GM10266 (cell line): ENCODE measurements at regions not wholly inside any gene's neighbourhood (a gene's known extent, or its start where the extent isn't known, plus 50 kb on each side); places are given as distances from the start of the nearest gene placed in this dataset.
"Not testable (repeated sequence)": the region's sequence is repeated elsewhere in the genome, so short reads cannot be mapped to it uniquely, and the experiment has no call there.

Experiments used
- DNase-seq: peaks from one replicate; pipeline ENCODE4 v3.0.0; 2012; ENCODE audit errors: extremely low spot score
- TF ChIP-seq, protein P1 (sequence below): IDR thresholded peaks from 2 replicates; pipeline ENCODE4 v1.5.1; 2012; ENCODE audit warnings: mild to moderate bottlenecking, low read depth; ENCODE audit not compliant: control insufficient read depth, insufficient read depth; ENCODE audit errors: missing control alignments

DNA sequence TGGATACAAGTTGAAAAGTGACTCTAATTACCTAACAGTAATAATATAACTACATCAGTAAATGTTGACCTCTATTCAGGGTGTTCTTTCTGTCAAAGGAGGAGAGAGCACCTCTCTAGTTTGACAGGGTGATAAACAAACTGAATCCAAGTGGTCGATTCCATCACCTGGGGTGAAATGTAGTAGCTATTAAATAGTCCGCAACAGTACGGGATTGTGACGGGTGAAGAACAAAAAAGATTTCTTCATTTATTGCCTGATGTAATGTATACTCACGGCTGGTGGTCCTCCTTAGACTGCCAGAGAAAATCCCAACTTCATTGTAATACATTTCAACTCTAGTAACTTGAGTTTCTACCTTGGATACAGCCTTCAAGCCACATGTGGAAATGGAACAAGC, 292.5 kb upstream of the CELF2 start:
- TF ChIP-seq, protein P1, sequence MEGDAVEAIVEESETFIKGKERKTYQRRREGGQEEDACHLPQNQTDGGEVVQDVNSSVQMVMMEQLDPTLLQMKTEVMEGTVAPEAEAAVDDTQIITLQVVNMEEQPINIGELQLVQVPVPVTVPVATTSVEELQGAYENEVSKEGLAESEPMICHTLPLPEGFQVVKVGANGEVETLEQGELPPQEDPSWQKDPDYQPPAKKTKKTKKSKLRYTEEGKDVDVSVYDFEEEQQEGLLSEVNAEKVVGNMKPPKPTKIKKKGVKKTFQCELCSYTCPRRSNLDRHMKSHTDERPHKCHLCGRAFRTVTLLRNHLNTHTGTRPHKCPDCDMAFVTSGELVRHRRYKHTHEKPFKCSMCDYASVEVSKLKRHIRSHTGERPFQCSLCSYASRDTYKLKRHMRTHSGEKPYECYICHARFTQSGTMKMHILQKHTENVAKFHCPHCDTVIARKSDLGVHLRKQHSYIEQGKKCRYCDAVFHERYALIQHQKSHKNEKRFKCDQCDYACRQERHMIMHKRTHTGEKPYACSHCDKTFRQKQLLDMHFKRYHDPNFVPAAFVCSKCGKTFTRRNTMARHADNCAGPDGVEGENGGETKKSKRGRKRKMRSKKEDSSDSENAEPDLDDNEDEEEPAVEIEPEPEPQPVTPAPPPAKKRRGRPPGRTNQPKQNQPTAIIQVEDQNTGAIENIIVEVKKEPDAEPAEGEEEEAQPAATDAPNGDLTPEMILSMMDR: no peak
- no peak for DNase-seq

DNA sequence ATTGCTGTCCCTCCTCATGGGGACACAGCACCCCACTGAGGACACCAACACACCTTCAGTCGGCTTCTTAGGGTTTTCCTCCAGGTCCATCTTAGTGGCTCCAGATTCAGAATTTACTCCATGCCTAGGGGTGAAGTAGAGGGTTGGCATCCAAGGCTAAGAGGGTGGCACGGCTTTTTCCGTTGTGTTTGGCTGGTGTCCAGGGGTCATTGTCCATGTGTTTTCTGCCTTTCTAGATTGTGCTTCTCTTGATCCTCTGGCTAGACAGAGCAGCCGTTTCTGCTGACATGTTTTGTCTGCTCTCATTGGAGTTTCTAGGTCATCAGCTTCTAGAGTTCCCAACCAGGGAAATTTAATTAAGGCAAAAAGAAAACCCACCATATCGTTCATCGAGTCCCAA, 291.6 kb upstream of the CELF2 start:
- TF ChIP-seq, protein P1: no peak
- no peak for DNase-seq

- not testable (repeated sequence) for DNase-seq
Measured at GRCh38 chr10:10727411-10727810, 290.3 kb upstream of the CELF2 start.

- TF ChIP-seq, protein P1: no peak
- DNase-seq: no peak
Measured at GRCh38 chr10:10727812-10728211, 289.9 kb upstream of the CELF2 start.

DNA sequence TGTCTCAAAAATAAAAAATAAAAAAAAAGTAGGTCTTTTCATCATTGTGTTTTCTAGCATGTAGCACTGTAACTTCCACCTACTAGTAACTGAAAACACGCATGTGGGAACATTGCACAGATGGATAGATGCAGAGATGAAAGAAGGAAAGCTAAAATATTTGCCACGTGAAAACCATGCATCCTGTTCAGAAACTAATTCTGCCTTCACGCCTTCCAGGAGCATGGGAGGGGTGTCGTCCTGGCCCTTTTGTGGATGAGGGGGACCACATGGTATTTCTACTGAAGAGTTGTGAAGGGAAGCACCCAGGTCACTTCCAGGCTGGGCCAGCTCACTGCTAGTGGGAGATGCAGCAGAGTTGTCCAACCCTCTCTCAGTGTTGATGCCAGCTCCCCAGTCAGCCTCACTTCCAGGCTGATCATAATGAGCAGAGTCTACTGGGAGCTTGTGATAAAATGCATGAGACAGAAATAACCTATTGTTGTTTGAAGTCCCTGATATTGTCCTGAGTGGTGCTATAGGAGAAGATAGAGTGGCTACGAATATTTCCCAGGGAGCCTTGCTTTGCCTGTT, 287.1 kb upstream of the CELF2 start:
- DNase-seq: no peak
- TF ChIP-seq, protein P1: no peak

GRCh38 chr10:10731366-10731765, 286.3 kb upstream of the CELF2 start:
- TF ChIP-seq, protein P1: no peak

GRCh38 chr10:10734356-10735064, 283.2 kb upstream of the CELF2 start:
- TF ChIP-seq, protein P1: no peak
- DNase-seq: no peak

More at GRCh38 chr10:10731366-10731765, 286.3 kb upstream of the CELF2 start:
- DNase-seq: no peak
